Neural cell (in vitro differentiated cells): ENCODE measurements at regions not wholly inside any gene's neighbourhood (a gene's known extent, or its start where the extent isn't known, plus 50 kb on each side); places are given as distances from the start of the nearest gene placed in this dataset.

Experiments used
- H2AFZ ChIP-seq: fragments of 200-600, 300-800 bp; sonication (generic), shearing (Covaris generic); 2 replicates; pipeline ENCODE4 v1.6.0; 2014; ENCODE audit warnings: low read depth, mild to moderate bottlenecking, antibody characterized with exemption, low read length, moderate library complexity
- H3F3A ChIP-seq: fragments of 200-600 bp; shearing (Covaris generic); 2 replicates; pipeline ENCODE4 v1.6.1; 2016; ENCODE audit warnings: mild to moderate bottlenecking, moderate library complexity, mixed read lengths, antibody characterized with exemption, low read length; ENCODE audit not compliant: insufficient read depth, poor library complexity, severe bottlenecking
- H3K27ac ChIP-seq: fragments of 200-600, 300-800 bp; sonication (generic), shearing (Covaris generic); 2 replicates; pipeline ENCODE4 v1.5.1; 2014; ENCODE audit warnings: mild to moderate bottlenecking, low read length, moderate library complexity
- H3K27me3 ChIP-seq: fragments of 300-800, 200-600 bp; sonication (generic), shearing (Covaris generic); 2 replicates; pipeline ENCODE4 v1.6.0; 2014; ENCODE audit warnings: mild to moderate bottlenecking, low read depth, low read length, moderate library complexity; ENCODE audit not compliant: insufficient read depth
- H3K36me3 ChIP-seq: fragments of 300-800, 200-600 bp; sonication (generic), shearing (Covaris generic); 2 replicates; pipeline ENCODE4 v1.5.1; 2014; ENCODE audit warnings: mild to moderate bottlenecking, antibody characterized with exemption, low read length, moderate library complexity; ENCODE audit not compliant: insufficient read depth
- H3K4me2 ChIP-seq: fragments of 300-800, 200-600 bp; sonication (generic), shearing (Covaris generic); 2 replicates; pipeline ENCODE4 v1.6.0; 2014; ENCODE audit warnings: mild to moderate bottlenecking, low read length
- H3K4me3 ChIP-seq: fragments of 300-800, 200-600 bp; sonication (generic), shearing (Covaris generic); 2 replicates; pipeline ENCODE4 v1.5.1; 2014; ENCODE audit warnings: mild to moderate bottlenecking, low read length, moderate library complexity
- H3K79me2 ChIP-seq: fragments of 200-600 bp; shearing (Covaris generic); replicated peaks from 2 replicates; pipeline ENCODE4 v1.6.0; 2014; ENCODE audit warnings: mild to moderate bottlenecking, low read length, moderate library complexity; ENCODE audit not compliant: insufficient read depth
- H3K9ac ChIP-seq: fragments of 300-800, 200-600 bp; sonication (generic), shearing (Covaris generic); 2 replicates; pipeline ENCODE4 v1.6.1; 2016; ENCODE audit warnings: mild to moderate bottlenecking, low read length, mixed read lengths
- H3K9me2 ChIP-seq: fragments of 200-600 bp; shearing (Covaris generic); 2 replicates; pipeline ENCODE4 v1.6.1; 2016; ENCODE audit warnings: mild to moderate bottlenecking, low read length, mixed read lengths; ENCODE audit not compliant: insufficient read depth
- H3K9me3 ChIP-seq: fragments of 200-600, 300-800 bp; sonication (generic), shearing (Covaris generic); 2 replicates; pipeline ENCODE4 v1.6.1; 2016; ENCODE audit warnings: mild to moderate bottlenecking, mixed run types, low read length, moderate library complexity, mixed read lengths
- H4K20me1 ChIP-seq: fragments of 200-600 bp; shearing (Covaris generic); 2 replicates; pipeline ENCODE4 v1.6.1; 2016; ENCODE audit warnings: mild to moderate bottlenecking, mixed run types; ENCODE audit not compliant: insufficient read depth
- EP300 ChIP-seq: fragments of 450-650 bp; conservative IDR thresholded peaks from 2 replicates; pipeline ENCODE4 v1.6.1; 2014; ENCODE audit warnings: antibody characterized with exemption, mild to moderate bottlenecking, moderate library complexity; ENCODE audit not compliant: poor library complexity, severe bottlenecking
- MXI1 ChIP-seq: fragments of 450-650 bp; conservative IDR thresholded peaks from 2 replicates; pipeline ENCODE4 v1.6.1; 2014; ENCODE audit warnings: antibody characterized with exemption, mild to moderate bottlenecking; ENCODE audit not compliant: poor library complexity, severe bottlenecking
- POLR2AphosphoS5 ChIP-seq: IDR thresholded peaks from 2 replicates; pipeline ENCODE4 v1.6.1; 2012
- RAD21 ChIP-seq: fragments of 450-650 bp; conservative IDR thresholded peaks from 2 replicates; pipeline ENCODE4 v1.6.1; 2014; ENCODE audit warnings: antibody characterized with exemption, mild to moderate bottlenecking, moderate library complexity
- SMC3 ChIP-seq: fragments of 450-650 bp; conservative IDR thresholded peaks from 2 replicates; pipeline ENCODE4 v1.6.1; 2014; ENCODE audit warnings: antibody characterized with exemption, mild to moderate bottlenecking, moderate library complexity; ENCODE audit not compliant: poor library complexity
- TAF1 ChIP-seq: IDR thresholded peaks from 2 replicates; pipeline ENCODE4 v1.6.1; 2012; ENCODE audit warnings: low read depth
- TF ChIP-seq, protein P1 (sequence below): fragments of 450-650 bp; IDR thresholded peaks from 2 replicates; pipeline ENCODE4 v1.5.1; 2014; ENCODE audit warnings: antibody characterized with exemption, mild to moderate bottlenecking, moderate library complexity; ENCODE audit not compliant: poor library complexity, severe bottlenecking

DNA sequence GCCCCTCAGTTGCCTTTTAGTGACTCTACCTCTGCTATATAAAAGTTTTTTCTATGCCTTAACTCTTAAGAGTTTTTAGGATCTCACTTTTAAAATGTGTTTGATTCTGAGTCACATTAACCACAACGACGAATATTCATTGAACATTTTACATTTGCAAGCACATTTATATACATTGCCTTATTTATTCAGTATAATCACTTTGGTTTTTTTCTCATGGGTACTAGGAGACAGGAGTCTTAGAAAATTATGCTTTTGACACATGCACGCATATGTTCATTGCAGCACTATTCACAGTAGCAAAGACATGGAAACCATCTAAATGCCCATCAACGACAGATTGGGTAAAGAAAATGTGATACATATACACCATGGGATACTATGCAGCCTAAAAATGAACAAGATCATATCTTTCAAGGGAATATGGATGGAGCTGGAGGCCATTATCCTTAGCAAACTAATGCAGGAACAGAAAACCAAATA is 236.9 kb upstream of the SPAG17 start:
- Histone ChIP-seq H3K79me2 (no peaks in the 10 kb centered on the region), H3K9me2 (no peaks in the 10 kb centered on the region), H3K27ac (no peak overlapping the region), H2AFZ (no peak overlapping the region), H3K4me3 (no peak overlapping the region), H4K20me1 (no peaks in the 10 kb centered on the region), H3K9me3 (no peaks in the 10 kb centered on the region), H3K9ac (no peak overlapping the region), H3F3A (no peaks in the 10 kb centered on the region), H3K4me2 (no peak overlapping the region), H3K36me3 (no peaks in the 10 kb centered on the region), H3K27me3 (no peaks in the 10 kb centered on the region)
- no peak for TF ChIP-seq SMC3

DNA sequence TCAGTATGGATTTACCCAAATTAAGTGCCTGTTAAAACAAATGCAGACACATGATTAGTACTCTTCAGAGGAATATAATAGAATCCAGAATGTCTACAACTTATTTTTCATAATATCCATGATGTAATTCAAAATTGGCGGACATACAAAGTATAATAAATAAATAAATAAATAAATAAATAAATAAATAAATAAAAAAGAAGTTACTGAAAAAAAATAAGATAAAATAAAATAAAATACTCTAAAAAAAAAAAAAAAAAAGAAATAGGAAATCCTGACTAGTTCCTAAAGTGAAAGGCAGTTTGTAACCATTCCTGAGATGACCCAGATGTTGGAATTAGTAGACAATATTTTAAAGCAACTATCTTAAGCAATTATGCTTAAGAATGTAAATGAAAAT is 219.0 kb upstream of the SPAG17 start:
- H3K36me3 ChIP-seq, result no peaks in the 10 kb centered on the region
- H3K9me3 ChIP-seq, result no peaks in the 10 kb centered on the region
- H3K79me2 ChIP-seq, result no peaks in the 10 kb centered on the region
- H3K4me3 ChIP-seq, result no peak overlapping the region
- no peak overlapping the region for H3K9ac ChIP-seq
- no peak overlapping the region for H3K27ac ChIP-seq
- H4K20me1 ChIP-seq, result no peaks in the 10 kb centered on the region
- no peak overlapping the region for H3K4me2 ChIP-seq
- H3F3A ChIP-seq, result no peaks in the 10 kb centered on the region
- H3K9me2 ChIP-seq, result no peaks in the 10 kb centered on the region
- no peak overlapping the region for H2AFZ ChIP-seq
- TF ChIP-seq POLR2AphosphoS5, result no peak
- TF ChIP-seq SMC3, result no peak
- TF ChIP-seq, protein P1, sequence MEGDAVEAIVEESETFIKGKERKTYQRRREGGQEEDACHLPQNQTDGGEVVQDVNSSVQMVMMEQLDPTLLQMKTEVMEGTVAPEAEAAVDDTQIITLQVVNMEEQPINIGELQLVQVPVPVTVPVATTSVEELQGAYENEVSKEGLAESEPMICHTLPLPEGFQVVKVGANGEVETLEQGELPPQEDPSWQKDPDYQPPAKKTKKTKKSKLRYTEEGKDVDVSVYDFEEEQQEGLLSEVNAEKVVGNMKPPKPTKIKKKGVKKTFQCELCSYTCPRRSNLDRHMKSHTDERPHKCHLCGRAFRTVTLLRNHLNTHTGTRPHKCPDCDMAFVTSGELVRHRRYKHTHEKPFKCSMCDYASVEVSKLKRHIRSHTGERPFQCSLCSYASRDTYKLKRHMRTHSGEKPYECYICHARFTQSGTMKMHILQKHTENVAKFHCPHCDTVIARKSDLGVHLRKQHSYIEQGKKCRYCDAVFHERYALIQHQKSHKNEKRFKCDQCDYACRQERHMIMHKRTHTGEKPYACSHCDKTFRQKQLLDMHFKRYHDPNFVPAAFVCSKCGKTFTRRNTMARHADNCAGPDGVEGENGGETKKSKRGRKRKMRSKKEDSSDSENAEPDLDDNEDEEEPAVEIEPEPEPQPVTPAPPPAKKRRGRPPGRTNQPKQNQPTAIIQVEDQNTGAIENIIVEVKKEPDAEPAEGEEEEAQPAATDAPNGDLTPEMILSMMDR, result no peak
- no peak for TF ChIP-seq EP300
- H3K27me3 ChIP-seq, result no peaks in the 10 kb centered on the region

DNA sequence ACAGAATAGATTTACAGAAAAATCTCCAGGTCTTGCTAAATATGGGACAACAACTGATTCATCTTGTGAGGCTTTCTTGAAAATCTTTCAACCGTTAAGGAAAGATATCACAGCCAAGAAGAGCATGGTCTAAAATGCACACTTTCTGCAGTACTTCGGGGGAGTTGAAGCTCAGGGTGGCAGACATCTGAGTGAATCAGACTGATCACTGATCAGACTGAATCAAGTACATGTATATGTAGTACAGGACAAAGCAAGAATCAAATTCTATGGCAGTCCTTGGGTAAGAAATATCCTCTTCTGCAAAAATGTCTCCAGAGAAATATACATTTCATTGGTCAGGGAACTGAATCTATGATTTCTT is 212.4 kb upstream of the SPAG17 start:
- Histone ChIP-seq H3K27ac (no peak overlapping the region), H3K9me3 (no peaks in the 10 kb centered on the region), H3K36me3 (no peaks in the 10 kb centered on the region), H2AFZ (no peak overlapping the region), H4K20me1 (no peaks in the 10 kb centered on the region), H3K4me2 (no peak overlapping the region), H3K9ac (no peak overlapping the region), H3K9me2 (no peaks in the 10 kb centered on the region), H3K4me3 (no peak overlapping the region), H3K79me2 (no peaks in the 10 kb centered on the region), H3K27me3 (no peaks in the 10 kb centered on the region), H3F3A (no peaks in the 10 kb centered on the region)
- TF ChIP-seq, protein P1, result no peak
- TF ChIP-seq RAD21 (no peak), EP300 (no peak), TAF1 (no peak), MXI1 (no peak)
